ENCODE measurements at regions not wholly inside any gene's neighbourhood (a gene's known extent, or its start where the extent isn't known, plus 50 kb on each side); places are given as distances from the start of the nearest gene placed in this dataset.

DNA sequence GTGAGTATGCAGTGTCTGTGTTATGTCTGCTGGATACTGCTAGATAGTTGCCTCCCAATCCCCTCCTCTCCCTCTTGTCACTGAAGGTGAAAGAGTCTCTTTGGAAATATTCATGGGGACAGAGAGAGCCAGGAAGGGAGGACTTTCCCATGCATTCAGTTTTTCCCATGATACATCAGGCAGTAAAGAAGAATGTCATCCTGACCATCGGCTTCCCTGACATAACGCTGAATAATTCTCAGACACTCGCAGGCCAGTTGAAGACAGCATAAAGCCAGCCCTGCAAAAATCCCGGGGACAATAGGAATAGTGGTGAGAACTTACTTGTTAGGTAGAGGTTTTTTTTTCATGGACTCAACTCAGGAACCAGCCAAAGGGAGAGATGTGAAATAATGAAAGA lies 58.1 kb downstream of the KLF4 start:
- no peak for DNase-seq

- DNase-seq, result no peak
Measured at GRCh38 chr9:107430071-107430470, 59.5 kb downstream of the KLF4 start.

- DNase-seq, result no peak
Measured at GRCh38 chr9:107426126-107426525, 63.4 kb downstream of the KLF4 start.

DNA sequence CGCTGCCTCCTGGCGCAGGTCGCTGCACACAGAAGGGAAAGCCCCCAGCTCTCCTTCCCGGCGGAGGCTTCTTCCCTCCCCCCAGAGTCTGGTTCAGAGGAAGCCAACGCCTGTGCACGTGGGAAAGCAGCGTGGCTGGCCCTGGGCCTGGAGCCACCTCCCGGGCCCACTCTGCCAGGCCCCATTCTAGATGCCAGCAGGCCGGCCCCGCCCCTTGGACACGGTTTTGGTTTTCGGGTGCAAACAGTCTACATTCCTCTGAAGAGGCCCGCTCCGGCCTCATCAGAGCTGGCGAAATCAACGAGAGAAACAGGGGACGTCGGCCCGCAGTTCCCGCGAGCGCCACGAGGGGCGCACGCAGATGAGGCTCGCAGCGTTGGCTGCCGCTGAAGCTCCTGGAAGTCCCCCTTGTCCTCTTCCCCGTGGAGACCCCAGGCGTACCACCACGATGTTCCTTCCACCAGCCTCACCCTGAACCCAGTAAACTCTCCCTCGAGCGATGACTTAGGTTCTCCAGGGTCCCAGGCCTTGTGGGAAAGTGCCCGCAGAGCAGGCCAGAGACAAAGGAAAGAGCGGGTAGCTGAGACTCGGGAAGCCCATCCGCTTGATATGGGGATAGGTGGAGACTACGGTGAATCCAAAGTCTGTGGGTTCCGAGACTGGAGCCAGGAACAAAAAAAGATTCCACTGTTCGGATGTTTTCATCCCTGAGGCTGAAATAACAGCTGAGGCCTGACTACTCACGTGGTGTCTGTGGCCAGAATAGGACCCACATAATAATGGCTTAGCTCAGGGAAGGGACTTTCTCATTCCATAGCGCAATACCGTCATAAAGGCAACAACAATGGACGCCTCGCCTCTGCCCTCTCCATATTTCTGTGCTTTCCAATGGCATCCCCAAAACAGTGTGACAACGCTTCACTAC lies 64.2 kb downstream of the KLF4 start:
- DNase-seq, result peak; percentile 4

DNA sequence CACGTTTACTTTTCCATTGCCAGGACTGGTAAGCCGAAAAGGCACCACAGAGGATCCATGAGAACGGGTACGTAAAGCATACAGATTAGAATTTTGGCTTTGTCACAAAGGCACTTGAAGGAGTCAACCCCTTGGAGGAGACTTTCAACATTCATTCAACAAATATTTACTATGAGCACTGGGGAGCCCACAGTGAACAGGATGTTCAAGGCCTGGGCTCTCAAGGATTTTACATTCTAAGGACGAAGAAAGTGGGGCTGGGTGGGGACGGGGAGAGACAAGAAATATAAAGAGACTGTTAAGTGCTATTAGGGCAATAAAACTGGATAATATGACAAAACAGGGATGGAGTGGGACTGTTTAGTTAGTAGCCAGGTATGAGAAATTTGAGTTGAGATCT lies 66.0 kb downstream of the KLF4 start:
- no peak for DNase-seq

DNA sequence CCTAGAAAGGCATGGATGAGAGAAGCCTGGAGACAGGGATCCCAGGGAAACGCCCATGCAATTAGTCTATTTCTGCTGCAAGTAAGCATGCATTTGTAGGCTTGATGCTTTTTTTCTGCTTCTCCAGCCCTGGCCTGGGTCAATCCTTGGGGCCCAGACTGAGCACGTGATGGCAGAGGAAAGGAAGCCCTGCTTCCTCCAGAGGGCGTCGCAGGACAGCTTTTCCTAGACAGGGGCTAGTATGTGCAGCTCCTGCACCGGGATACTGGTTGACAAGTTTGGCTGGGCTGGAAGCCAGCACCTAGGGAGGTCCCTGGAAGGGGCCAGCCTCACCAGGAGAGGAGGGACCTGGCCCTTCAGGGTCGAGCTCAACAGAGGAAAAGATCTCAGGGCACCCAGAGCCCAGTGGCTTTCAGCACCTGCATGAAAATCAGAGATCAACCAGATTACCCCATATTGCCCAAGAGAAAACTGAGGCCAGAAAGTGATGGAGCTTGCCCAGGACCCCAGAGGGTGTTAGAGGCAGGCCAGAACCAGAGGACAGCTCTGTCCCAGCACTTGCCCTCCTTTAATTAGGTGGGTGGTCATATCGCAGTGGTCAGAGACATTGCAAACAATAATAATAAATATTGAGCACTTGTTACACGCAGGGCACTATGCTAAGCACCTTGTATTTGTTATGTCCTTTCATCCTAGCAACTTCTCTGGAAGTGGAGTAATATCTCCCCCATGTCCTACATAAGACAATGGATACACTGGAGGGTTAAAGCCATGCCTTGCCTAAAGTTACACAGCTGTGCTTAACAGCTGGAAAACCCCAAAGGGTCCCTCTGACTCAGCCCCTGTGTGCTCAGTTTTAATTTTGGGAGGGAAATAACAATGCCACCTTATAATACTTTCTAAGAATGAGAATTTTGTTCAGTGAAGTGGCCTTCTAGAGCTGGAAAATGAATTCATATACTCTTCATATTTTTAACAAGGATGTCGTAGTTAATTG lies 67.1 kb downstream of the KLF4 start:
- DNase-seq, result no peak

DNA sequence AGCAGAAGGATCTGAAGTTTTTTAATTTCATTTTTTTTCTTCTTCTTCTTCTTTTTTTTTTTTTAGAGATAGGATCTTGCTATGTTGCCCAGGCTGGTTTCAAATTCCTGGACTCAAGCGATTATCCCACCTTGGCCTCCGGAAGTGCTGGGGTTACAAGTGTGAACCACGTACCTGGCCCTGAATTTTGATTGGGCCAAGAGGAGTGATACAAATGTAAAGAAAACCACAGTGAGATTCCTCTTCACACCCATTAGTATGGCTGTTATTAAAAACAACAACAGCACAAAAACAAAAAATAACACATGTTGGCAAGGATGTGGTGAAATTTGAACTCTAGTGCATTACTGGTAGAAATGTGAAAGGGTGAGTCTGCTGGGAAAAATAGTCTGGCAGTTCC lies 79.1 kb downstream of the KLF4 start:
- DNase-seq, result no peak

DNA sequence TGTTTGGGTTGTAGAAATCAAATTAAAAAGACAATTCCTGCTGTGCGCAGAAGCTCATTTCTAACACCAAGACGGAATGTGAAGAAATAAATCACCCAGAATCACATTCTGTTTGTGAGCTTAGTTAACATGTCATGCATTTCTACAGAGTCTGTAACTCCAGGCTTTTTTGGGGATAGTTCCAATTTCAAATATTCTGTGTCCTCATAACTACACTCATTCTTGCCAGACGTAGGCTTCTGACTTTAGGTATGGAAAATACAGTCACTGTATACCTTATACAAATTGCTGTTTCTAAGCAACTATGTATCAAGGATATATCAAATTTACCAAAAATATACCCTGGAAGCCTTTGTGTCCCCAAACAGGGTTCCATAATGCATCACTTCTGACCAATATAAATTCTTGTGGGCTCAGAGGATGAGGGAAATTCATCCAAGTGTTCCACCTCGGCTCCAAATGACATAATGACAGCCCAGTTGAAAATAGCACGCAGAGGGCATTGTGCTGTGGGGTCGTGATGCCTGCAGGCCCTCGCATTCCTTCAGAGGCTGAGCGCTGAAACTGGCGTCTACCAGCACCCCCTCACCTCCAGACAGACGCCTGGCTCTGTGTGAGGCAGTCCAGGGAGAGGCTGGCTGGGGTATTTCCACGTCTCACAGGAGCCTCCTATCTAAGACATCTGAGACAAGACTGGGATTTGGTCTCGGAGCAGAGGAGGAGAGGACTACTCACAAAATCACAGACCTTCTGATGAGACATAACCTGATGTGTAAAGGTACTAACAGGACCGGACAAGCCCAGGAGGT lies 79.8 kb downstream of the KLF4 start:
- no peak for DNase-seq

GRCh38 chr9:107407675-107408074 lies 81.9 kb downstream of the KLF4 start:
- no peak for DNase-seq

GRCh38 chr9:107405511-107405910 lies 84.1 kb downstream of the KLF4 start:
- DNase-seq, result no peak

GRCh38 chr9:107404736-107405135 lies 84.8 kb downstream of the KLF4 start:
- no peak for DNase-seq

GRCh38 chr9:107404161-107404560 lies 85.4 kb downstream of the KLF4 start:
- DNase-seq, result no peak

- no peak for DNase-seq
Measured at GRCh38 chr9:107397076-107398044, 92.2 kb downstream of the KLF4 start.

DNA sequence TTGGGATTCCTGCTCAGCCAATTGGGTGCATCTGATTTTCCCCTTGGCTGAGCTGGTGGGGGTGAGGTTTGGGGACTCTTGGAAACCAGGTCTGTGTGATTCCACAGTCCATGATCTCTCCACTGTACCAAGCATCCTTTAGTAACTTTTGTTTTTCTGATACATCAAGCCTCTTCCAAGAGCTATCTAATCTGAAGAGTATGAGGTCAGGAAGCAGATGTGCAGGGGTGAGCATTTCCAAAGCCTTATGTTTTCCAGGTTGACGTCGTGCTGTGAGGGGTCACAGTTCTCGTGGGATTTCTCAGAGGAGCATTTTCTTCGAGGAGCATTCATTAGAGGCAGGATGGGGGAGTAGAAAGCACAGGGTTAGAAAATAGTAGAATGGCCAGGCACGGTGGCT lies 95.3 kb downstream of the KLF4 start:
- DNase-seq, result no peak

DNA sequence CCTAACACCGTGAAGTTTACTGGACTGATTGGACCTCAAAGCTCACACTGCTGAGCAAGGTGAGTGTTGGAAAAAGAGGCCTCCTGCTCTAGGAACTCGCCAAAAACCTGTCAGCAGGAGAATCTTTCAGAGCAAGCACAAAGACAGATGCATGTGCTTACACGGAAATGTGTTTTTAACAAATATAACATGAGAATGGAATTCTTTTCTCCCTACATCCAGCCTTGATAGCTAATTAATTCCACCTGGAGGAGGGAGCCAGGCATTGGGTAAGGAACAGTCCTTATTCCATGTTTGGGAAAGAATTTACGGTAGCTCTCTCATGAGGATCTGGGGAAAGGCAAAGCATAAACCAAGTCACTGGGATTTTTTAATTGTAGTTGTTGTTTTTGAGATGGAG lies 98.8 kb downstream of the KLF4 start:
- no peak for DNase-seq

- DNase-seq, result no peak
Measured at GRCh38 chr9:107390279-107390678, 99.3 kb downstream of the KLF4 start.

DNA sequence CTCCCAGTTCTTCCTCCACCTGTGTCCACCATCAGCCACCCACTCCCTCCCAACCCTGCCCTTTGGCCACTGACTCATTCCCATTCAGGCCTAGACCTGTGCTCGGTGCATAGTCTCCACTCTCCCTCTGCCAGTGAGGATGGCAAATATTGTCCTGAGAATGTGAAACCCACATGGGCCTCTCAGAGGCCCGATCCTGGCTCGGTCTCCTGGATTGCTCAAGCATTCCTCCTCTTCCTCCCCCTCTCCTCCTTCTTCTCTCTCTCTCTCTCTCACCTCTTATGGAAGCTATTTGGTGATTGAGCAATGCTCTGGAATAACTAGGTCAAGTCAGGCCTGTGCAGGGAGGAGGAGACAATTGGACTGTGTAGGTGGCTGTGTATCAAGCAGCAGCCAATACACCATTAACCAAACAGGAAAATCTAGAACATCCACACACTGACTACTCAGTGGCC lies 99.9 kb downstream of the KLF4 start:
- DNase-seq, result no peak

DNA sequence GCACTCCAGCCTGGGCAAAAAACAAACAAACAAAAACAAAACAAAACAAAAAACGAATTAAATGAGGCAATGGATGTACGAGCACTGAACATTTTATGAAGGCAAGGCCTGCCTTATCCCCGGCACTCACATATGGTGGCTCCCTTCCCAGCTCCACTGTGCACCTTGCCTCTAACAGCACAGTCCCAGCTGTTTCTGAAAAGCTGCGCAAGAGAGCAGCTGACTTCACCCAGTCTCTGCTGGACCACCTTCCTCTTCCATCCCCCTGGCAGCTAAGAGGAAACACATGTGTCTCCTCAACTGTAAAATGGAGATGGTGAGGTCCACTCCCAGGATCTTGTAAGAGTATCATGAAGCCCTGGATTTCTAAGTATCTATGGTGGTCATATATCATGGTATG lies 100.7 kb downstream of the KLF4 start:
- no peak for DNase-seq

DNA sequence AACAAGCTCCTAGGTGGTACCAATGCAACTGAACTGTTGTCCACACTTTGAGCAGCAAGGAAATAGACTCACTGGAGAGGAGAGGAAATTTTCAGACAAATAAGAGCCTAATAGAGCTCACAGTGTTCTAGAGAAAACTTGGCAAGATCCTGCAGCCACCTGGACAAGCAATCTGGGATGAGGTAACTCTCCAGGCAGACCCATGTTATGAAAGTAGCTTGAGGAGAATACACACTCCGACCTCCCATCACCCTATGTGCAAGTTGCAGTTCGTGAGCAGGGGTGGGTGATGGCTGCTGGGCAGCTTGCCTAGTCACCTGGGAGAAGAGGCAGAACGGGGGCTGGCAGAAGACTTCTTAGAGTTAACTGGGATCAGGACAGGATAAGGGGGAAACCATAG lies 102.2 kb downstream of the KLF4 start:
- no peak for DNase-seq

- DNase-seq, result no peak
Measured at GRCh38 chr9:107386396-107386795, 103.2 kb downstream of the KLF4 start.

Data from stimulated activated naive CD4-positive, alpha-beta T cell treated with Interleukin-2 at 50 U/mL for 16 hours (primary cell).